ENCODE measurements at regions not wholly inside any gene's neighbourhood (a gene's known extent, or its start where the extent isn't known, plus 50 kb on each side); places are given as distances from the start of the nearest gene placed in this dataset.
"Not testable (repeated sequence)": the region's sequence is repeated elsewhere in the genome, so short reads cannot be mapped to it uniquely, and the experiment has no call there.

DNA sequence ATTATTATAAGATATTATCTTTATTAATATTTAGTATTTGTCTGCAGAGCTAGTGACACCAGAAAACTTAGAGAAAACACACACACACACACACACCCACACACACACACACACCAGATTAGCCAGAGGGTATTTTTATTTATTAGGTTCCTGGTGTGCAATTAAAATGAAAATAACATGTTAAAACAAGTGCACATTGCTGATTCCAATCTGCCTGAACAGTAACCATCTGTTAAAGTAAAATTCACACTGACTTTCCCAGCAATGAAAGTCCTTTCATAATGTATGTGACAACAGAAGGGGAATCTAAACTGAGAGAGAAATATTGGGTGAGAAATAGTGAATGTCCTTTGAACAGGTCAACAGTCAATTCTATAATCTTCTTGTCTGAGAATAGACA is 2323.5 kb upstream of the ACO1 start:
- no peak for FAIRE-seq
- DNase-seq (ENCODE audit: low spot score), result no peak

DNA sequence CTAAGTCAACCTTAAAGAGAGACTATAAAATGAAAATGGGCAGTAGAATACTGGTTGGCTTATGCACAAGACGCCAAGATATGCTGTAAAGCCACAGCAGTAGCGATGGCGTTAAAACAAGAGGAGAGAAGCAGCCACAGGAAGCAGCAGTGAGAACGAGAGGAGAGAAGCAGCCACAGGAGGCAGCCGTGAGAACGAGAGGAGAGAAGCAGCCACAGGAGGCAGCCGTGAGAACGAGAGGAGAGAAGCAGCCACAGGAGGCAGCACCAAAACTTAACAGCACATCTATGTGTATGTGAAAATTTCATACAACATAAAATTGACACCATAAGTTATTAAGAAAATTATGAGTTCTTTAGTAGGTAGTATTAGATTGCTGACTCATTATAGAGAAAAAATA is 2318.6 kb upstream of the ACO1 start:
- no peak for DNase-seq (ENCODE audit: low spot score)
- no peak for FAIRE-seq

DNA sequence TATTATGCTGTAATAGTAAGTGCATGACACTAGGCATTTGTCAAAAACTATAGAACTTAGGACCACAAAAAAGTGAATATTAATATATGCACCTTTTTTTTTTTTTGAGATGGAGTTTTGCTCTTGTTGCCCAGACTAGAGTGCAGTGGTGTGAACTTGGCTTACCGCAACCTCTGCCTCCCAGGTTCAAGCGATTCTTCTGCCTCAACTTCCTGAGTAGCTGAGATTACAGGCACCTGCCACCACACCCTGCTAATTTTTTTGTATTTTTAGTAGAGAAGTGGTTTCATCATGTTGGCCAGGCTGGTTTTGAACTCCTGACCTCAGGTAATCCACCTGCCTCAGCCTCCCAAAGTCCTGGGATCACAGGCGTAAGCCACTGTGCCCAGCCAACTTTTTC is 2315.2 kb upstream of the ACO1 start:
- not testable (repeated sequence) for FAIRE-seq; DNase-seq (ENCODE audit: low spot score)

DNA sequence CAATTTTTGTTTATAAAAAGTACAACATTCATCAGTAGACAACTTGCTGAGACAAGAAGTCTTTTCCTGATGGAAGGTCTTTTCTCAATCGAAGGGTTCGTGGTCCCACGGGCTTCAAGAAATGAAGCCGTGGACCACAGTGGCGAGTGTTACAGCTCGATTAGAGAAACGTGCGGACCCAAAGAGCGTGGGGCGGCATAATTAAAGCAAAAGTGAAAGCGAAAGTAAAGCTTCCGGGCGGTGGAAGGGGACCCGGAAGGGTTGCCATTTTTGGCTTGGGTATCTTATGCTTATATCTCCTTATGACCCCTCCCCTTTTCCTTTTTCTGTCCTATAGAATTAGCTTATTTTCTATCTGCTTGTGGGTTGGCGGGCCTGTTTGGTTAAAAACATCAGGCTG is 2309.4 kb upstream of the ACO1 start:
- DNase-seq (ENCODE audit: low spot score) (no peak), FAIRE-seq (no peak)

DNA sequence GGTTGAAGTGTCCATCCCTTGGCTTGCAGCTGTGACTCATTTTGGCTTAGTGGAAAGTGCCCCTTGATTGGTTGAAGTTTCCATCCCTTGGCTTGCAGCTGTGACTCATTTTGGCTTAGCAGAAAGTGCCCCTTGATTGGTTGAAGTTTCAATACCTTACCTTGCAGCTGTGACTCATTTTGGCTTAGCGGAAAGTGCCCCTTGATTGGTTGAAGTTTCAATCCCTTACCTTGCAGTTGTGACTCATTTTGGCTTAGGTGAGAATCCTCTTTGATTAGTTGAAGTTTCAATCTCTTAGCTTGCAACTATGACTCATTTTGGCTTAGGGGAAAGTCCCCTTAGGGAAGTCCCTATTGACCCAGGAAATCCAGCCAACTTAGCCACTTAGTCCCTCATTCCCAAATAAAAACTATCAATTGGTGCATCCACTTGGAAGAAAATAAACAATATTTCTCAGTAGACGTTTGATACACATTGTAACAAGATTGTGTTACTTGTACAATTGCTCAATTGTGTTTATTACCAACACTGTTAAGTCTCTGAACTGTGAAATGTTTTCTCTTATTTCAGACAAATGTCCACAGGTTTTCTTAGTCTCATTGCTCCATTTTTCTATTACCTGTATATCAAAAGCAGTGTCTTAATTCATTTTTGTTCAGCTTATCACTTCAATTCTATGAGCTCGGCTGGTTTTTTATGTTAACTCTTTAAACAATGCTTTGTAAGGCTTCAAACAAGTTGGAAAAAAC is 2308.8 kb upstream of the ACO1 start:
- FAIRE-seq, result peak; percentile 83
- DNase-seq (ENCODE audit: low spot score), result peak; percentile 88

DNA sequence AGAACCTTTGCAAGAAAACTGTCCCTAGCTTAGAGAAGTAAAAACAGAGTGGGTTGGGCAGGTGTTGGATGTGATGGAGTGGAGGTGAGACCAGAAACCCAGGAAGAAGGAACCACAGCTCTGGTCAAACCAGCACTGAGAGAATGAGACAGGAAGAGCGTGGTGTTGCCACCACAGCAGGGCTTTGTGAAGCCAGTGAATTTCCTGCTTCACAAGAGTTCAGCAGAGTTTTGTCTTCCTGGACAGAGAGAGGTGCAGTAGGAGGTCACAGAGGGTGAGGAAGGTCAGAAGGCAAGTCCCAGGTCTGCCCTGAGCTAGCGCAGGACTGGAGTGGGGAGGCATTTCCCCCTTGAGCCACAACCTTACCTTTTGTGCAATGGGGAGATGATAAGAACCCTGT is 2306.2 kb upstream of the ACO1 start:
- no peak for DNase-seq (ENCODE audit: low spot score)
- FAIRE-seq, result no peak

DNA sequence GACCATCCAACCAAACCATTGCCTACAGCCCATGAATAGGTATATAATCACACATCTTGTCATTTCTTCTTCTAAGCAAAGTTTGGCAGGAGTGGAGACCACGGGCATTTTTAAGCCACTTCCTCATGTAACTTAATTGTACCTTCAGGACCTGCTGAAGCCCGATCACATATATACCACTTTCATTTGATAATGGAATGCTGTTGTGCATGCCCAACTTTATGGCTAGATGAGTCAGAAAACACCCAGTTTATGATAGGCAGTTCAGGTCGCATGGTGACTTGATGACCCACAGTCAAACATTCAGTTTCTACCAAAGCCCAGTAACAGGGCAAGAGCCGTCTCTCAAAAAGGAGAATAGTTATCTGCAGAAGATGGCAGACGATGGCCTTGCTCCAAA is 2295.0 kb upstream of the ACO1 start:
- DNase-seq (ENCODE audit: low spot score) (no peak), FAIRE-seq (no peak)

DNA sequence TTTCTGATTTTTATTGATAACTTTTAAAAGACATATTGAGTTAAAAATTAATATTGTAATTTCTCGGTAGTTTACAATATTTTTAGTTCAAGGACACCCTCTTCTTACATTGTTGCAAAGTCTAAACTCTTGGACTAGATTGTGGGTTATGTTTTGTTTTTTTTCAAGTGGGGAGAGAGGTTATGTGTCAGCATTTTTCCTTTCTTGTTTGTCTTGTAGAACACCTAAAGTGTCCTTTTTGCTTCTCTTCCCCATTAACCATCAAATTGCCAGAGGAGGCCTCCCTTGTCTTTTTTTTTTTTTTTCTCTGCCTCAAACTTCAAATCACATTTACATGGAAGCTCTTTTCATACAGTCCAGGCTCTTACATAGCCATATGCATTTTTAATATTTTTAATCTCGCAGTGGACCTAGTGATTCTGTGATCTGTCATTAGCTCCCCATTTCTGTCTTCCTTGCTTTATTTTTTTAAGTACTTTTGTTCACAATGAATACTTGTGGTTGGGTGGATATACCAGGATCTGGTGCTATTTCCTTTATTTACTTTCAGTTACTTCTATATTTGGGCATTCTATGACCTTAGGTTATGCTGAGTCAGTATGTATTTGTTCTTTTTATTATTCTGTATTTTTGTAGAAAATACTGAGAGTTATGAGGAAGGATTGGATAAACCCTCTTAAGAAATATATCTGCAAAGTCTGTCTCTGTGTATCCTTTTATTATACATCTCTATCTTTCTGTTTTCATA is 2280.6 kb upstream of the ACO1 start:
- no peak for DNase-seq (ENCODE audit: low spot score)
- no peak for FAIRE-seq

DNA sequence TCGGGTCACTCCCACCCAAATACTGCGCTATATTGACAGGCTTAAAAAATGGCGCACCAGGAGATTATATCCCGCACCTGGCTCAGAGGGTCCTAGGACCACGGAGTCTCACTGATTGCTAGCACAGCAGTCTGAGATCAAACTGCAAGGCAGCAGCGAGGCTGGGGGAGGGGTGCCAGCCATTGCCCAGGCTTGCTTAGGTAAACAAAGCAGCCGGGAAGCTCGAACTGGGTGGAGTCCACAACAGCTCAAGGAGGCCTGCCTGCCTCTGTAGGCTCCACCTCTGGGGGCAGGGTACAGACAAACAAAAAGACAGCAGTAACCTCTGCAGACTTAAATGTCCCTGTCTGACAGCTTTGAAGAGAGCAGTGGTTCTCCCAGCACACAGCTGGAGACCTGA is 2277.3 kb upstream of the ACO1 start:
- not testable (repeated sequence) for FAIRE-seq; DNase-seq (ENCODE audit: low spot score)

DNA sequence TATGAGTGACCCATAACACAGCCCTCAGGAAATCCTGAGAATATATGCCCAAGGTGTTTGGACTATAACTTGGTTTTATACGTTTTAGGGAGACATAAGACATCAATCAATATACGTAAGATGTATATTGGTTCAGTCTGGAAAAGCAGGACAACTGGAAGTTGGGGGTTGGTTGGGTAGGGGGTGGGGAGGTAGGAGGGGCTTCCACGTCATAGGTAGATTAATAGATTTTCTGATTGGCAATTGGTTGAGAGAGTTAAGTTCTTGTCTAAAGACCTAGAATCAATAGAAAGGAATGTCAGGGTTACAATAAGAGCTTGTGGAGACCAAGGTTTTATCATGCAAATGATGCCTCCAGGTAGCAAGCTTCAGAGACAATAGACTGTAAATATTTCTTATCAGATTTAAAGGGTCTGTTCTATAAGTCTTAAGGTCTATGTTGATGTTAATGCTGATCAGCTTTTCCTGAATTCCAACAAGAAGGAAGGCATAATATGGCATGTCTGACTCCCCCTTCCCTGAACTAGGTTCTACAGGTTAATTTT is 2267.7 kb upstream of the ACO1 start:
- DNase-seq (ENCODE audit: low spot score), result no peak
- no peak for FAIRE-seq

DNA sequence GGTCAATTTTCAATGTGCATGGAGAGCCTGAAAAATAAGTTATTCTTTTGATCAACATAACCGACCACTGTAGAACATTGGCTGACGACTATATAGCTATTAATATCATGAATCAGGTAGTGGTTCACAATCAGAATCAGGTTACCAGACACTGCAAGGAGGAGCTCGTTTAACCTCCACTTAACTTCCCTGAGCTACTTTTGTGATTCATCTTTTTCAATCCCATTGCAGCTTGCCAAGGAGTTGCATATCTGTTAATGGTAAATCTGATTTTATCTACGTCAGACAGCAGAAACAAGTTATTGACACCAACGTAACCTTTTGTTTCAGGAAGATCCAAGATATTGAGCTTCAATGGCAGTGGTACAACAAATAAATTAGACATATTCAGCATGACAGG is 2263.8 kb upstream of the ACO1 start:
- DNase-seq (ENCODE audit: low spot score) (no peak), FAIRE-seq (no peak)

DNA sequence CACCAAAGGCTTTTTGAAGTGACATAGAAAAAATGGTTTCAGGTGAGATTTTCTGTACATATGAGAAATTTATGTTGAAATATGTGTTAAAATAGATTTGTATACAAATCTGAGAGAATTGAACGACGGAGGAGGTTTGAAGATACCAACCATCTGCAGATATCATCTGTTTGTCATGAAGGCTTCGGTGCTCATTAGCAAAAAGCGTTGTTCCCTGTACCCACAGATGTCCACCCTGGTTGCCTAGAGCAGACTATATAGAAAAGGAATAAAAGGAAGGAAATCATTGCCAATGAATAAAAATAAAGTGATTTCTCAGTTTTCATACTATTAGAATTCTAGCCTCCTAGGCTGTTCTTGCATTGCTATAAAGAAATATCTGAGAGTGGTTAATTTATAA is 2262.8 kb upstream of the ACO1 start:
- FAIRE-seq, result no peak

DNA sequence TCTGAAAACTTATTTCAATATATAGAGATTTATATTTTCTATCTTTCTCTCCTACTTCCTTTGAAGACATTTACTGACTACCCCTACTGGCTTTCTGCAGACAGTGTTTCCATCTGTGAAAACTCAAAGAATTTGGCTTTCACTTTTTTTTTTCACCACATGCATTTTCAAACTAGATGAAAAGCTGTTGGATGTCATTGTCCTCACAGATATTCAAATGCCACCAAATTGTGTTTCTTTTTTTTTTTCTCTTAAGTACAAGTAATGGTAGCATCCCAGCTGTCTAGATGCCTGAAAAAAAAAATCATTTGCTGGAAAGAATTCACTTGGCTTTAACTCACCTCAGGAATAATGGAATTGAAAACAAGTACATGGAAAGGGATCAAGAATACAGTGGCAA is 2258.6 kb upstream of the ACO1 start:
- DNase-seq (ENCODE audit: low spot score) (no peak), FAIRE-seq (no peak)

More for the DNA sequence above, 2262.8 kb upstream of the ACO1 start:
- no peak for DNase-seq (ENCODE audit: low spot score)

DNA sequence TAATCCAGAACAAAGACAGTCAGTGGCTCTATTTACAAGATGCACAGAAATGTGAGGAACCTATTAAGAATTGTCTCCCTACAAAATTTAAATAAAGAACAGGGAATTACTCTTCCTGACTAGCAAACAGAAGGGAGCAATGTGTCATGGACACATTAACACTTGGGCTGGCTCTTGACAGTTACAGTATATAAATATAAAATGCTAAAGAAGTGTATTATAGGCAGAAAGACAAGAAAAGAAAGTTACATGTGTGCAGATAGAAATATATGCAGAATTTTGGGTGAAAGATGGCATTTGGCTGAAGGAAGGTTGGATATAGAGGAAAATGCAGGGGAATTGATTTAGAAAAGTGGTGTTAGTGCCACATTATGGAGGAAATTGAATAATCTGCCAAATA is 2257.1 kb upstream of the ACO1 start:
- no peak for FAIRE-seq
- no peak for DNase-seq (ENCODE audit: low spot score)

DNA sequence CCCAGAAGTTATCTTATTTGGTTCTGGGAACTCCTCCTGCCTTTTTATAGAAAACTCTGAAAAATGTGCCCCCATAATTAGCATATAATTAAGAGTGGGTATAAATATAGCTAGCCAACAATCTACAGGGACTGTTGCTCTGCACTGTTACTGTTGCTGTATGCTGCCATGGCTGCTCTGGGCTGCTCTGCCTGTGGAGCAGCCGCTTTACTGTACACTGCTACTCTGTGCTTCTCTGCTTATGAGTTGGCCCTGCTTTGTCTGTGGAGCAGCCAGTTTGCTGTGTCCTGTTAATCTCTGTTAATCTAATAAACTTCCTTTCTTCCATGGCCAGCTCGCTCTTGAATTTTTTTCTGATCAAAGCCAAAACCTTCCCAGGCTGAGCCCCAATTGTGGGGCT is 2244.0 kb upstream of the ACO1 start:
- DNase-seq (ENCODE audit: low spot score) (no peak), FAIRE-seq (no peak)

DNA sequence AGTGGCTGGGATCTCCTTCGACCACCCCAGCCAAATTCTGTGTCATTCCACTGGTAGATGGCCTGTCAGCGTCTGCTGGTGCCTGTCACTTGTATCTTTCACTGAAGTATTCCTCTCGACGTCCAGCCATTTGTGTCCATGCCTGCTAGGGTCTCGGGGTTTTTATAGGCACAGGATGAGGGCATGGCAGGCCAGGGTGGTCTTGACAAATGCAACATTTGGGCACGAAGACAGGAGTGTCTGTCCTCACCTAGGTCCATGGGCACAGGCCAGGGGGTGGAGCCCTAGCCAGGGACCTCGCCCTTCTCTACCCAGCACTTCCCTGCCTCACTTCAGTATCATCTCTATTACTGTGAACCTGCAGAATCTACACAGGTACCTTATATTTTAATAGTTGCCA is 2223.9 kb upstream of the ACO1 start:
- FAIRE-seq (no peak), DNase-seq (ENCODE audit: low spot score) (no peak)

DNA sequence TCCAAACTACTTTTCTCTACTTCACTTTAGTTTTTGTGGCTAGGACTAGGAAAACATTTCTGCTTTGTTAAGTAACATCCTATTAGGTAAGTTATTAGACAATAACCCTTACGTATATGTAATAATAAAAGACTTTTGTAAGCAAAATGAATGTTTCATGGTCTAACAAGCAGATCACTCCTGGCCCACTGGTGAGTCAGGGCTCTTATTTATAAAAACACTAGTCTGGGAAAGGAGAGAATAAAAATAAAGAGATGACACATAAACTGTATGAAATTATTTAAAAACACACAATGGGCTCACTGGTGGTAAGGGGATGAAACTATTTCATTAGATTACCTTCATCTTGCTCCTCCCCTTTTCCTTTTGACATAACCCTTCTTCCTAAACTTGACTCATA is 2212.2 kb upstream of the ACO1 start:
- peak; percentile 8 for DNase-seq (ENCODE audit: low spot score)
- no peak for FAIRE-seq

DNA sequence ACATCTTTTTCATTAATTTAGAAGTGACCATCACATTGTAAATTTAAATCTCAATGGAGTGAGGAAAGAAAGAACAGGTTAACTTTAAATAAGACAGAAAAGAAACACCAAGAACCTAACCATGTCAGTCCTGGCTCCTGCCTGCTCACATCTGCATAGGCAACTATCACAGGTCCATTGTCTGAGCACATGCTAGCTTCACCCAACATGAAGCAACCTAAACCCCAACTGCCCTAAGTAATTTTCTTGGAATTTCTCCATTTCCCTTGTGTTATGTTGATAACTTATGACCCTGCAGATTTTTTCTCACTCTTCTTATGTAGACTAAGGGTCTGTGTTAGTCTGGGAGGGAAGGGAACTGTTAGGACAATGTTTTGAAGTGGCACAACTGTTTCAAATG is 2205.8 kb upstream of the ACO1 start:
- DNase-seq (ENCODE audit: low spot score) (no peak), FAIRE-seq (no peak)

DNA sequence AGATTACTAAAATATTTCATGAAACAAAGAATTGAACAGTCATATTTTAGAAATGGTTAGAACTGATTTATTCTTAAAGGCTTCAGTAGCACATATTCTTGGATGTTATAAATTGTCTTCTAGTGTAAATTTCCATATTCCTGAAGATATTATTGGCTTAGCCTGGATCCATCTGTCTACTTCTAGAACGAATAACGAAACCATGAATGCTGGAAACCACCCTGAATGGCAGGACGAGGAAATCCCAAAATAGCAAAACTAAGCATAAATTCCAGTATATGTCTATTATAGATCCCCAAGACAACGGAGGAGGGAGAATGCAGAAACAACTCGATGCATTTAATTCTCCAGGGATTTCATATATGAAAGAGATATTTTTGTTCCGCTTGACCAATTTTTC is 2191.0 kb upstream of the ACO1 start:
- DNase-seq (ENCODE audit: low spot score), result no peak
- FAIRE-seq, result no peak

DNA sequence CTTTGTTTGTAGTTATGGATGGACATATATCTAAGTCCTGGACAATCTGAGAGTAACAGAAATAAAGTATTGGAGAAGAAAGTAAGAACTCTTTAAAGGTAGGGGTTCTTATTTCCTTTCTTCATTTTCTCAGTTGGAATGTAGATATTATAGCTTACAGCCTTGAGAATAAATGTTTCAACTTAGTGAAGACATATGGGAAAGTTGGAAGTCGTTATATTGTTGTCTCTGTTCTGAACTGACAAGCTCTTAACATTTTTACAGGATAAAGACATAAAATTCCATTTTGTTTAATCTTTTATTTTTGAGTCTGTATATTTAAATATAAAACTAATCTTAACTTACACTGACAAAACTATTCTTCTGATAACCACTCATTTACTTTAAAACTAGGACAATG is 2187.5 kb upstream of the ACO1 start:
- FAIRE-seq (no peak), DNase-seq (ENCODE audit: low spot score) (no peak)

DNA sequence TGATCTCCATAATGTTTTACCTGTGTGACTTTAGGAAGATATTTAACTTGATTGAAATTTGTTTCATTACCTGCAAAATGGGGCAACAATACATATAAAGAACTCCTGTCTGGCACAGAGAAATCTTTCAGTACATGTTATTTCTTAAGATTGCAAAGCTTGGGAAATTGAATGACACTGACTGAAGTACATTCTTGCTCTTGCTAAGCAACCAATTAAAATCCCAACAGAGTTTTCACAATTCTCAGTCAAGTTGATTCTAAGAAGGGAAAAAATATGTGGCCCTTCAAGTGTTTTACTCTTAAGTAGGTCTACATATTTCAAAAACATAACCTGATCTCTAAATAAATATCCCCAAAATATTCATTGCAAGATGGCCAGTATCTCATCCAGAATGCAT is 2187.0 kb upstream of the ACO1 start:
- no peak for FAIRE-seq
- no peak for DNase-seq (ENCODE audit: low spot score)

DNA sequence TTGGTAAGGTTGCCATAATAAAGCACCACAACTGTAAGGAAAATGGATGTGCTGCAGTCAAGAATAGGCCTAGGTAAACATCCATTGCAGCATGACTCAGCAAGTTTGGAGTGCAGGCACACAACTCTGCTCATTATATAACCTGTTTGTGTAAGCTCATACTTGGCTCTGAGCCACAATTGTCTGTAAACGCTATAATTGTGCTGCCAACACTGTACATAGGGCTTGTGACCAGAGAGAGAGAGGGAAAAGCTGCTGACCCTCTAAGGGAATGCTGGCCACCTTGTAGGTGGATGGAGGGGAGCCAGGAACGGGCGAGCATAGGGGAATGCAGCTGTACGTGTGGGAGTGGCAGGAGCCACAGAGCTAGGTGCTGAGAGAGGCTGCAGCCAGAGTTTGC is 2186.5 kb upstream of the ACO1 start:
- FAIRE-seq, result no peak
- no peak for DNase-seq (ENCODE audit: low spot score)

Measured in RCC 7860 (cell line).